Neural crest cell (in vitro differentiated cells): ENCODE measurements at regions not wholly inside any gene's neighbourhood (a gene's known extent, or its start where the extent isn't known, plus 50 kb on each side); places are given as distances from the start of the nearest gene placed in this dataset.

Experiments
- DNase-seq: peaks from one replicate; pipeline ENCODE4 v3.0.0; 2021; ENCODE audit warnings: low read depth, mixed read lengths, low spot score
- H3K27ac Mint-ChIP-seq: one replicate; pipeline ENCODE4 v1.8.0; 2021; ENCODE audit warnings: mild to moderate bottlenecking, mixed read lengths; ENCODE audit not compliant: unreplicated experiment
- H3K27me3 Mint-ChIP-seq: 2 replicates; pipeline ENCODE4 v1.8.0; 2021; ENCODE audit warnings: low read depth, mild to moderate bottlenecking, mixed read lengths
- H3K36me3 Mint-ChIP-seq: 2 replicates; pipeline ENCODE4 v1.8.0; 2021; ENCODE audit warnings: low read depth, mild to moderate bottlenecking, mixed read lengths
- H3K4me1 Mint-ChIP-seq: 2 replicates; pipeline ENCODE4 v1.8.0; 2021; ENCODE audit warnings: mixed read lengths
- H3K4me3 Mint-ChIP-seq: one replicate; pipeline ENCODE4 v1.8.0; 2021; ENCODE audit warnings: mild to moderate bottlenecking, mixed read lengths
- H3K9me3 Mint-ChIP-seq: 2 replicates; pipeline ENCODE4 v1.8.0; 2021; ENCODE audit warnings: mixed read lengths
- CTCF ChIP-seq: fragments of 200-600 bp; sonication (generic); conservative IDR thresholded peaks from 2 replicates; pipeline ENCODE4 v1.5.0; 2021; ENCODE audit warnings: antibody characterized with exemption, mild to moderate bottlenecking

- Mint-ChIP-seq H3K4me1 (no peaks in the 10 kb centered on the region), H3K27ac (peak overlapping the region; percentile 47), H3K27me3 (no peaks in the 10 kb centered on the region), H3K4me3 (no peak overlapping the region), H3K9me3 (peaks cover 2% of the 10 kb centered on the region), H3K36me3 (no peaks in the 10 kb centered on the region)
- no peak for DNase-seq
- TF ChIP-seq CTCF = no peak
Measured at GRCh38 chr5:164860896-164861295, 1355.5 kb downstream of the MAT2B start.

- no peaks in the 10 kb centered on the region for H3K27me3 Mint-ChIP-seq
Measured at GRCh38 chr5:164861610-164862009, 1356.2 kb downstream of the MAT2B start.

GRCh38 chr5:164868761-164869160, 1363.3 kb downstream of the MAT2B start:
- Mint-ChIP-seq H3K27ac (no peak overlapping the region), H3K9me3 (no peaks in the 10 kb centered on the region), H3K36me3 (no peaks in the 10 kb centered on the region), H3K27me3 (no peaks in the 10 kb centered on the region), H3K4me3 (no peak overlapping the region), H3K4me1 (no peaks in the 10 kb centered on the region)
- DNase-seq = no peak
- TF ChIP-seq CTCF = no peak

More at GRCh38 chr5:164861610-164862009, 1356.2 kb downstream of the MAT2B start:
- Mint-ChIP-seq H3K9me3 (peaks cover 2% of the 10 kb centered on the region), H3K36me3 (no peaks in the 10 kb centered on the region), H3K27ac (no peak overlapping the region), H3K4me1 (no peaks in the 10 kb centered on the region), H3K4me3 (no peak overlapping the region)
- no peak for DNase-seq
- no peak for TF ChIP-seq CTCF

GRCh38 chr5:164869325-164869724, 1363.9 kb downstream of the MAT2B start:
- peaks cover 3% of the 10 kb centered on the region for H3K36me3 Mint-ChIP-seq
- no peak overlapping the region for H3K4me3 Mint-ChIP-seq
- H3K9me3 Mint-ChIP-seq = peaks cover 4% of the 10 kb centered on the region
- no peaks in the 10 kb centered on the region for H3K27me3 Mint-ChIP-seq
- TF ChIP-seq CTCF = no peak
- H3K27ac Mint-ChIP-seq = no peak overlapping the region
- DNase-seq = no peak
- H3K4me1 Mint-ChIP-seq = no peaks in the 10 kb centered on the region

- H3K36me3 Mint-ChIP-seq = peaks cover 3% of the 10 kb centered on the region
Measured at GRCh38 chr5:164876793-164877192, 1371.4 kb downstream of the MAT2B start.

More at GRCh38 chr5:164876793-164877192, 1371.4 kb downstream of the MAT2B start:
- Mint-ChIP-seq H3K4me3 (no peak overlapping the region), H3K27me3 (no peaks in the 10 kb centered on the region), H3K27ac (no peak overlapping the region), H3K9me3 (peaks cover 13% of the 10 kb centered on the region), H3K4me1 (no peaks in the 10 kb centered on the region)
- no peak for DNase-seq
- TF ChIP-seq CTCF = no peak
